Smooth muscle cell (in vitro differentiated cells): ENCODE measurements at regions not wholly inside any gene's neighbourhood (a gene's known extent, or its start where the extent isn't known, plus 50 kb on each side); places are given as distances from the start of the nearest gene placed in this dataset.

ENCODE experiments used
- DNase-seq: peaks from one replicate; lab custom pipeline; 2025; ENCODE audit not compliant: unreplicated experiment; lab: John Stamatoyannopoulos, UW
- H2AFZ ChIP-seq: fragments of 200-600 bp; sonication (generic); 2 replicates; pipeline ENCODE4 v1.6.0; 2016; ENCODE audit warnings: antibody characterized with exemption, low read depth, mild to moderate bottlenecking
- H3F3A ChIP-seq: fragments of 200-600 bp; sonication (generic); 2 replicates; pipeline ENCODE4 v1.6.0; 2017; ENCODE audit warnings: antibody characterized with exemption, low read depth
- H3K27ac ChIP-seq: fragments of 200-600 bp; sonication (generic); 2 replicates; pipeline ENCODE4 v1.5.1; 2016; ENCODE audit warnings: low read depth, mild to moderate bottlenecking
- H3K27me3 ChIP-seq: fragments of 200-600 bp; sonication (generic); 2 replicates; pipeline ENCODE4 v1.6.1; 2016; ENCODE audit warnings: low read depth, mild to moderate bottlenecking
- H3K36me3 ChIP-seq: fragments of 200-600 bp; sonication (generic); 2 replicates; pipeline ENCODE4 v1.5.1; 2016; ENCODE audit warnings: low read depth
- H3K4me1 ChIP-seq: fragments of 200-600 bp; sonication (generic); 2 replicates; pipeline ENCODE4 v1.5.1; 2016; ENCODE audit warnings: low read depth
- H3K4me2 ChIP-seq: fragments of 200-600 bp; sonication (generic); 2 replicates; pipeline ENCODE4 v1.6.0; 2016; ENCODE audit warnings: mild to moderate bottlenecking
- H3K4me3 ChIP-seq: fragments of 200-600 bp; sonication (generic); 2 replicates; pipeline ENCODE4 v1.5.1; 2016; ENCODE audit warnings: mild to moderate bottlenecking
- H3K79me2 ChIP-seq: fragments of 200-600 bp; sonication (generic); 2 replicates; pipeline ENCODE4 v1.6.0; 2016; ENCODE audit warnings: low read depth, mild to moderate bottlenecking
- H3K9ac ChIP-seq: fragments of 200-600 bp; sonication (generic); 2 replicates; pipeline ENCODE4 v1.6.0; 2016; ENCODE audit warnings: low read depth
- H3K9me3 ChIP-seq: fragments of 200-600 bp; sonication (generic); replicated peaks from 2 replicates; pipeline ENCODE4 v1.5.1; 2016; ENCODE audit warnings: low read depth
- H4K20me1 ChIP-seq: fragments of 200-600 bp; sonication (generic); 2 replicates; pipeline ENCODE4 v1.6.0; 2016; ENCODE audit warnings: low read depth
- WGBS: methylation state at CpG from one replicate; pipeline ENCODE4 v1.1.7; 2016; ENCODE audit warnings: low lambda C conversion rate; 5-methylcytosine and 5-hydroxymethylcytosine counted together
- TF ChIP-seq, protein P1 (sequence below): fragments of 200-600 bp; sonication (generic); IDR thresholded peaks from 2 replicates; pipeline ENCODE4 v1.5.1; 2017; ENCODE audit warnings: borderline replicate concordance, mild to moderate bottlenecking, antibody characterized with exemption; ENCODE audit not compliant: insufficient read depth, poor library complexity, severe bottlenecking

DNA sequence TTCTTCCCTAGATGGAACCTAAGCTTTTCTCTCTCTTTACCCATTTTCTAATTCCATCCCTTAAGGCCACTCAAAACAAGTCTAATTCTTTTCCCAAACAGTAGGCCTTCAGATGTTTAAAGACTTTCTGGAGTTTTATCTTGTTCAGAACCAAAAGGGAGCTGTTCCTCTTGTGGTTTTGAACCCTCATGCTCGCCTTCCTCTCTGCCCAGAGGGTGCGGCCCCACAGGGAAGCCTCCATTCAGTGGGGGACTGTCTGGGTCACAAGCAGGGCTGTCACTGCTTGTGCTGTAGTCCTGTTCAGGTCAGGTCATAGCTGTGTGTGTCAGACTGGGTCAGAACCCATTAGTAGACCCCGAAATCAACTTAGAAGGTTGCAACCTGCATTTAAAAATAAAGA, 56.5 kb downstream of the TET3 start:
- H4K20me1 ChIP-seq, result peaks cover 100% of the 10 kb centered on the region
- TF ChIP-seq, protein P1, sequence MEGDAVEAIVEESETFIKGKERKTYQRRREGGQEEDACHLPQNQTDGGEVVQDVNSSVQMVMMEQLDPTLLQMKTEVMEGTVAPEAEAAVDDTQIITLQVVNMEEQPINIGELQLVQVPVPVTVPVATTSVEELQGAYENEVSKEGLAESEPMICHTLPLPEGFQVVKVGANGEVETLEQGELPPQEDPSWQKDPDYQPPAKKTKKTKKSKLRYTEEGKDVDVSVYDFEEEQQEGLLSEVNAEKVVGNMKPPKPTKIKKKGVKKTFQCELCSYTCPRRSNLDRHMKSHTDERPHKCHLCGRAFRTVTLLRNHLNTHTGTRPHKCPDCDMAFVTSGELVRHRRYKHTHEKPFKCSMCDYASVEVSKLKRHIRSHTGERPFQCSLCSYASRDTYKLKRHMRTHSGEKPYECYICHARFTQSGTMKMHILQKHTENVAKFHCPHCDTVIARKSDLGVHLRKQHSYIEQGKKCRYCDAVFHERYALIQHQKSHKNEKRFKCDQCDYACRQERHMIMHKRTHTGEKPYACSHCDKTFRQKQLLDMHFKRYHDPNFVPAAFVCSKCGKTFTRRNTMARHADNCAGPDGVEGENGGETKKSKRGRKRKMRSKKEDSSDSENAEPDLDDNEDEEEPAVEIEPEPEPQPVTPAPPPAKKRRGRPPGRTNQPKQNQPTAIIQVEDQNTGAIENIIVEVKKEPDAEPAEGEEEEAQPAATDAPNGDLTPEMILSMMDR, result no peak

DNA sequence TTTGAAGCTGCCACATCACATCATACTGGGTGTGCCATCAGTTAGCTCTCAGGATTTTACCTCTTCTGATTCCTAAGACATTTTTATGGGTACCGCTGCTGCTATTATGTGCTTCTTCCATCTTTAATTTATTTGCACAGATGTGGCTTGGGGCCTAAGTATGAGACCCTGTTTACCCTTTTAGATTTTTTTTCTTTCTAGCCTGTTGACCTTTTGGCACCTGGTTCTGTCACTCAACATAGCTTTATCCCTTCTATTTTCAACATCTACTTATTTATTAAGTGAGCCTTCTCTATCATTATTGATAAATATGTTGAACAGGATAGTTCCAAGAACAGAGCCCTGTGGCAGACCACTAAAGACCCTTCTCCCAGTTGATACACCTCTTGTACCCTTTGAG, 57.0 kb downstream of the TET3 start:
- Histone ChIP-seq H3K79me2 (peaks cover 96% of the 10 kb centered on the region), H3K36me3 (no peaks in the 10 kb centered on the region), H3K9ac (no peak overlapping the region), H3K9me3 (no peaks in the 10 kb centered on the region), H4K20me1 (peaks cover 100% of the 10 kb centered on the region), H3K27ac (no peak overlapping the region), H3K4me1 (peaks cover 6% of the 10 kb centered on the region), H3K4me2 (no peak overlapping the region), H3K27me3 (no peaks in the 10 kb centered on the region), H2AFZ (no peak overlapping the region), H3K4me3 (no peak overlapping the region), H3F3A (no peaks in the 10 kb centered on the region)
- WGBS, result 100% methylated on average over 1 of the region's 1 CpG
- TF ChIP-seq, protein P1, result no peak
- DNase-seq, result no peak

More for the DNA sequence above, 56.5 kb downstream of the TET3 start:
- Histone ChIP-seq H3F3A (no peaks in the 10 kb centered on the region), H3K4me3 (no peak overlapping the region), H3K9ac (no peak overlapping the region), H3K27me3 (no peaks in the 10 kb centered on the region), H3K4me2 (no peak overlapping the region), H3K79me2 (peaks cover 100% of the 10 kb centered on the region), H2AFZ (no peak overlapping the region), H3K4me1 (peaks cover 11% of the 10 kb centered on the region), H3K36me3 (no peaks in the 10 kb centered on the region), H3K27ac (no peak overlapping the region), H3K9me3 (no peaks in the 10 kb centered on the region)
- WGBS, result 87% methylated on average over 3 of the region's 3 CpGs
- DNase-seq, result no peak

DNA sequence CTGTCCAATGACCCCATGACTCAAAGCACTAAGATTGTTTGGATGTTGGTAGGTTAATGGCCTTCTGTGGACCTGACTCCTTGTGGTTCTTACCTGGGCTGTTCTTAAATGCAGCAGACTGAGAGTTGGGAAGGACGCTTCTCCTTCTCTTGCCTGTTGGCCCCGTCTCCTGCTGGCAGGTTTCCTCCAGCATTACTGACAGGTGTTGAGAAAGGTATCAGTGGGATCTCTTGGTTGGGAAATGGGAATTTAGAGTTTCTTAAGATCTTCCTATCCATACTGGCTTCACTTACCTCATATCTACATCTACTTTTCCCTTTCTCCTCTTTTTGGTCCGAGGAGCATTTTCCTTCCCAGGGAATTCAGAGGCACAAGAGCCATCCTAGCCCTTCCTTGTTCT, 57.9 kb downstream of the TET3 start:
- Histone ChIP-seq H3K4me3 (no peak overlapping the region), H2AFZ (no peak overlapping the region), H3K9ac (no peak overlapping the region), H3K36me3 (no peaks in the 10 kb centered on the region), H3K27ac (no peak overlapping the region), H4K20me1 (peaks cover 100% of the 10 kb centered on the region), H3K9me3 (no peaks in the 10 kb centered on the region), H3K79me2 (peaks cover 89% of the 10 kb centered on the region), H3K27me3 (no peaks in the 10 kb centered on the region), H3K4me1 (no peaks in the 10 kb centered on the region), H3F3A (no peaks in the 10 kb centered on the region), H3K4me2 (no peak overlapping the region)
- WGBS, result 97% methylated on average over 3 of the region's 3 CpGs
- TF ChIP-seq, protein P1, result no peak
- DNase-seq, result no peak
